GM12878 (cell line): ENCODE measurements at regions not wholly inside any gene's neighbourhood (a gene's known extent, or its start where the extent isn't known, plus 50 kb on each side); places are given as distances from the start of the nearest gene placed in this dataset.

Experiments used
- ATAC-seq: fragments of 200-7000 bp; cut with Tn5 transposase; 3 replicates; pipeline ENCODE4 v1.9.1; 2020; ENCODE audit warnings: mild to moderate bottlenecking, moderate library complexity
- BruUV-seq: library from RNA; stranded (reverse); fragments of 400-500 nt; replicated peaks from 2 replicates; lab custom pipeline; 2021; lab: Mats Ljungman, UMichigan
- CTCF ChIA-PET: fragments of 300-600 bp; sonication (Branson Sonifier 250); formaldehyde crosslinking; extraction: SDS; loops from one replicate; lab custom pipeline; 2021; ENCODE audit warnings: inconsistent platforms; lab: Yijun Ruan, JAX
- POLR2A ChIA-PET: fragments of 350-600 bp; formaldehyde crosslinking; extraction: SDS; loops from one replicate; lab custom pipeline; 2021; ENCODE audit warnings: inconsistent platforms; lab: Charles Lee
- RAD21 ChIA-PET: fragments of 300-600 bp; sonication (Branson Sonifier 250); formaldehyde crosslinking; loops from one replicate; lab custom pipeline; 2023; ENCODE audit warnings: antibody characterized with exemption; ENCODE audit not compliant: unreplicated experiment; lab: Charles Lee
- SMC1A ChIA-PET: fragments of 300-600 bp; sonication (Branson Sonifier 250); formaldehyde crosslinking; loops from one replicate; lab custom pipeline; 2023; ENCODE audit not compliant: unreplicated experiment, uncharacterized antibody; lab: Charles Lee
- DNase-seq: peaks from one replicate; pipeline ENCODE4 v3.0.0-alpha.2; 2011; ENCODE audit warnings: low read depth, low spot score
- FAIRE-seq: peaks from 3 replicates; lab custom pipeline; 2011; peaks lifted over from hg19 to GRCh38; lab: Jason Lieb, UNC
- H2AFZ ChIP-seq: 2 replicates; pipeline ENCODE4 v1.6.0; 2011; ENCODE audit warnings: low read depth, low read length, control low read depth; ENCODE audit not compliant: control insufficient read depth
- H3K27ac ChIP-seq: 2 replicates; pipeline ENCODE4 v1.5.1; 2011; ENCODE audit warnings: control low read depth; ENCODE audit not compliant: control insufficient read depth, insufficient read depth
- H3K27me3 ChIP-seq, 2 experiments: replicated peaks in 1 of 2; 2 replicates each; pipeline versions ENCODE4 v1.6.0 to v1.6.1; 2011; ENCODE audit warnings: low read length in 1 of 2; ENCODE audit not compliant: control insufficient read depth in 2 of 2, insufficient read depth in 2 of 2
- H3K36me3 ChIP-seq, 2 experiments: 2 replicates each; pipeline ENCODE4 v1.5.1; 2011; ENCODE audit warnings: low read length in 1 of 2; ENCODE audit not compliant: control insufficient read depth in 2 of 2, insufficient read depth in 2 of 2
- H3K4me1 ChIP-seq: 2 replicates; pipeline ENCODE4 v1.6.1; 2011; ENCODE audit warnings: mild to moderate bottlenecking, low read length, moderate library complexity, mixed read lengths; ENCODE audit not compliant: control insufficient read depth, insufficient read depth
- H3K4me2 ChIP-seq: 2 replicates; pipeline ENCODE4 v1.6.0; 2011; ENCODE audit warnings: control low read depth; ENCODE audit not compliant: control insufficient read depth, insufficient read depth
- H3K4me3 ChIP-seq: fragments of 200-600 bp; sonication (generic); 2 replicates; pipeline ENCODE4 v1.5.1; 2016
- H3K79me2 ChIP-seq: 2 replicates; pipeline ENCODE4 v1.6.0; 2011; ENCODE audit warnings: low read length; ENCODE audit not compliant: control insufficient read depth, insufficient read depth
- H3K9ac ChIP-seq: 2 replicates; pipeline ENCODE4 v1.8.0; 2011; ENCODE audit warnings: low read length, control low read depth, mixed read lengths; ENCODE audit not compliant: control insufficient read depth, insufficient read depth
- H3K9me3 ChIP-seq: replicated peaks from 3 replicates; pipeline ENCODE4 v1.5.1; 2011; ENCODE audit warnings: mild to moderate bottlenecking, low read length; ENCODE audit not compliant: control insufficient read depth, insufficient read depth
- H4K20me1 ChIP-seq: 2 replicates; pipeline ENCODE4 v1.6.0; 2011; ENCODE audit not compliant: control insufficient read depth, insufficient read depth
- ASH2L ChIP-seq: fragments of 300-600, 200-600 bp; sonication (generic); IDR thresholded peaks from 2 replicates; pipeline ENCODE4 v1.6.1; 2017; ENCODE audit warnings: low read depth, mild to moderate bottlenecking, borderline replicate concordance
- BCL3 ChIP-seq: IDR thresholded peaks from 2 replicates; pipeline ENCODE4 v1.6.1; 2011; ENCODE audit warnings: borderline replicate concordance, low read depth, mild to moderate bottlenecking, moderate library complexity, low read length; ENCODE audit not compliant: insufficient read depth, poor library complexity, severe bottlenecking
- BMI1 ChIP-seq: fragments of 450-650 bp; IDR thresholded peaks from 2 replicates; pipeline ENCODE4 v1.6.1; 2016; ENCODE audit warnings: mild to moderate bottlenecking, moderate library complexity, borderline replicate concordance
- CREB1 ChIP-seq: IDR thresholded peaks from 2 replicates; pipeline ENCODE4 v1.6.1; 2012; ENCODE audit warnings: low read depth, mild to moderate bottlenecking, inconsistent platforms
- FOXK2 ChIP-seq: fragments of 450-650 bp; IDR thresholded peaks from 2 replicates; pipeline ENCODE4 v1.6.1; 2017; ENCODE audit warnings: mild to moderate bottlenecking, moderate library complexity
- IKZF2 ChIP-seq, 2 experiments: fragments of 450-650 bp; IDR thresholded peaks; 2 replicates each; pipeline ENCODE4 v1.6.1; 2017; ENCODE audit warnings: mild to moderate bottlenecking in 2 of 2, moderate library complexity in 2 of 2
- IRF5 ChIP-seq: fragments of 450-650 bp; IDR thresholded peaks from 2 replicates; pipeline ENCODE4 v1.6.1; 2017; ENCODE audit warnings: borderline replicate concordance
- POLR2A ChIP-seq: IDR thresholded peaks from 2 replicates; pipeline ENCODE4 v1.6.1; 2011; ENCODE audit warnings: low read depth, mild to moderate bottlenecking, low read length
- RBBP5 ChIP-seq: fragments of 200-600 bp; sonication (generic); conservative IDR thresholded peaks from 2 replicates; pipeline ENCODE4 v1.6.1; 2016
- SKIL ChIP-seq: fragments of 450-650 bp; IDR thresholded peaks from 2 replicates; pipeline ENCODE4 v1.6.1; 2017; ENCODE audit warnings: mild to moderate bottlenecking, low read depth, inconsistent platforms; ENCODE audit not compliant: poor library complexity, severe bottlenecking
- SPI1 ChIP-seq: IDR thresholded peaks from 2 replicates; pipeline ENCODE4 v1.6.1; 2011; ENCODE audit warnings: low read depth, mild to moderate bottlenecking, low read length, moderate library complexity, borderline replicate concordance; ENCODE audit not compliant: insufficient read depth
- STAT1 ChIP-seq: fragments of 450-650 bp; conservative IDR thresholded peaks from 2 replicates; pipeline ENCODE4 v1.6.1; 2014; ENCODE audit warnings: antibody characterized with exemption, mild to moderate bottlenecking
- ZNF384 ChIP-seq: IDR thresholded peaks from 2 replicates; pipeline ENCODE4 v1.6.1; 2012; ENCODE audit warnings: low read depth, mild to moderate bottlenecking, low read length, improper control_type of control experiment, borderline replicate concordance
- ZSCAN29 ChIP-seq: fragments of 450-650 bp; IDR thresholded peaks from 2 replicates; pipeline ENCODE4 v1.6.1; 2017; ENCODE audit warnings: mild to moderate bottlenecking, moderate library complexity
- WGBS: methylation state at CpG from one replicate; pipeline ENCODE4 v1.1.6; 2016; ENCODE audit warnings: low lambda C conversion rate; ENCODE audit not compliant: insufficient replicate concordance, insufficient coverage; ENCODE audit errors: missing lambda C conversion rate; 5-methylcytosine and 5-hydroxymethylcytosine counted together
- in situ Hi-C: fragments of 300-500 bp; cut with MboI; formaldehyde crosslinking; loops from 9 replicates; pipeline ENCODE4 v1.14.3; 2018; ENCODE audit warnings: mixed read lengths
- intact Hi-C: fragments of 100-400 bp; cut with micrococcal nuclease; formaldehyde crosslinking; loops from one replicate; pipeline ENCODE4 v1.14.2; 2022; ENCODE audit not compliant: unreplicated experiment
- TF ChIP-seq, protein P1 (sequence below): fragments of 450-650 bp; IDR thresholded peaks from 2 replicates; pipeline ENCODE4 v1.6.1; 2014; ENCODE audit warnings: mild to moderate bottlenecking

- TF ChIP-seq BCL3 (no peak), POLR2A (no peak), SPI1 (no peak), CREB1 (no peak), BMI1 (no peak)
- TF ChIP-seq, protein P1, sequence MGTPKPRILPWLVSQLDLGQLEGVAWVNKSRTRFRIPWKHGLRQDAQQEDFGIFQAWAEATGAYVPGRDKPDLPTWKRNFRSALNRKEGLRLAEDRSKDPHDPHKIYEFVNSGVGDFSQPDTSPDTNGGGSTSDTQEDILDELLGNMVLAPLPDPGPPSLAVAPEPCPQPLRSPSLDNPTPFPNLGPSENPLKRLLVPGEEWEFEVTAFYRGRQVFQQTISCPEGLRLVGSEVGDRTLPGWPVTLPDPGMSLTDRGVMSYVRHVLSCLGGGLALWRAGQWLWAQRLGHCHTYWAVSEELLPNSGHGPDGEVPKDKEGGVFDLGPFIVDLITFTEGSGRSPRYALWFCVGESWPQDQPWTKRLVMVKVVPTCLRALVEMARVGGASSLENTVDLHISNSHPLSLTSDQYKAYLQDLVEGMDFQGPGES = no peak
These were observed 668.7 kb upstream of the FTMT start (continued) for GRCh38 chr5:121182788-121183490.

DNA sequence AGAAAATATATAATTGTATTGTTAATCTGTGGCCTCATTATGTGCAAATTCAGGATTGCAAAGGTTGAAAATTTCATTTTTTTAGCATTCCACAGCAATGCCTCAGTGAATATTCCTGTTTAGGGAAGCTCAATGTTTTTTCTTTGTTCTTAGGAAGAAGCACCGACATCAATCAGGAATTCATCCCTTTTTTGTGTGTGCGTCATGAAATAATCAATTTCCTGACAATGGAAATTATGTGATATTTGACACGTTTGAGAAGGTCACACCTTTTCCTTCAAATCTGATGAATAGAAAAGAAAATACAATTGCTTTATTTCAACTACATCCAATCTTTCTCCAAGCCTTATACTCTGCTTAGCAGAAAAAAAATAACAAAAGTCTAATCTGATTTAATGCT is 662.8 kb upstream of the FTMT start:
- CTCF ChIA-PET = no interaction called here
- Histone ChIP-seq H3K9me3 (no peaks in the 10 kb centered on the region), H3K4me1 (no peaks in the 10 kb centered on the region), H3K27me3 (no peaks in the 10 kb centered on the region), H3K36me3 (no peaks in the 10 kb centered on the region), H3K79me2 (no peaks in the 10 kb centered on the region), H3K27ac (no peak overlapping the region), H3K4me3 (no peak overlapping the region), H4K20me1 (no peaks in the 10 kb centered on the region), H3K4me2 (no peak overlapping the region), H2AFZ (no peak overlapping the region), H3K9ac (no peak overlapping the region)
- ATAC-seq (no peak), DNase-seq (no peak), FAIRE-seq (no peak)
- in situ Hi-C loops = no loop called here
- BruUV-seq = no TSS peak
- SMC1A ChIA-PET = interaction anchor here (0.8 to 1.7 kb wide), 2 partner anchors 11 to 15 kb away, joined by 3 read pairs; no protein-coding TSS in a partner anchor
- RAD21 ChIA-PET = no interaction called here
- intact Hi-C loops = no loop called here
- POLR2A ChIA-PET = no interaction called here
- 42% methylated on average over 3 of the region's 3 CpGs for WGBS
- no peak for TF ChIP-seq RBBP5
- TF ChIP-seq SKIL = no peak
- no peak for TF ChIP-seq ASH2L
- no peak for TF ChIP-seq BCL3
- TF ChIP-seq FOXK2 = no peak
- no peak for TF ChIP-seq STAT1
- TF ChIP-seq ZNF384 = no peak
- no peak for TF ChIP-seq IRF5
- TF ChIP-seq IKZF2 (IDR thresholded peaks at IDR 0.05) = no peak
- no peak for TF ChIP-seq ZSCAN29
